NCI-H446 treated with DMSO at 0.1 percent for 48 hours (cell line): ENCODE measurements at regions not wholly inside any gene's neighbourhood (a gene's known extent, or its start where the extent isn't known, plus 50 kb on each side); places are given as distances from the start of the nearest gene placed in this dataset.
A peak's percentile ranks its signal among the peaks of the same experiment; 100 is the strongest.
"Not testable (repeated sequence)": the region's sequence is repeated elsewhere in the genome, so short reads cannot be mapped to it uniquely, and the experiment has no call there.

Experiments used
- DNase-seq: peaks from one replicate; lab custom pipeline; 2025; lab: John Stamatoyannopoulos, UW

- no peak for DNase-seq
Observed at GRCh38 chr2:61774351-61774750, 79.5 kb downstream of the FAM161A start.

GRCh38 chr2:61771904-61772845 is 81.7 kb downstream of the FAM161A start:
- no peak for DNase-seq

- DNase-seq: no peak
Observed at GRCh38 chr2:61770746-61771145, 83.1 kb downstream of the FAM161A start.

GRCh38 chr2:61770298-61770697 is 83.6 kb downstream of the FAM161A start:
- DNase-seq: no peak

- DNase-seq: no peak
Observed at GRCh38 chr2:61769093-61769675, 84.7 kb downstream of the FAM161A start.

- peak; percentile 95 for DNase-seq
Observed at GRCh38 chr2:61764035-61764800, 89.6 kb downstream of the FAM161A start.

GRCh38 chr2:61763605-61764034 is 90.2 kb downstream of the FAM161A start:
- peak; percentile 78 for DNase-seq

GRCh38 chr2:61762292-61762691 is 91.6 kb downstream of the FAM161A start:
- no peak for DNase-seq

GRCh38 chr2:61759718-61760117 is 94.1 kb downstream of the FAM161A start:
- DNase-seq: no peak

GRCh38 chr2:61759005-61759404 is 94.9 kb downstream of the FAM161A start:
- DNase-seq: no peak

GRCh38 chr2:61758159-61758558 is 95.7 kb downstream of the FAM161A start:
- DNase-seq: no peak

- no peak for DNase-seq
Observed at GRCh38 chr2:61753512-61753911, 100.3 kb downstream of the FAM161A start.

- no peak for DNase-seq
Observed at GRCh38 chr2:61750624-61751023, 103.2 kb downstream of the FAM161A start.

GRCh38 chr2:61742955-61743354 is 110.9 kb downstream of the FAM161A start:
- no peak for DNase-seq

GRCh38 chr2:61737841-61738240 is 116.0 kb downstream of the FAM161A start:
- DNase-seq: no peak

- DNase-seq: no peak
Observed at GRCh38 chr2:61736953-61737352, 116.9 kb downstream of the FAM161A start.

- DNase-seq: no peak
Observed at GRCh38 chr2:61733563-61733962, 120.3 kb downstream of the FAM161A start.

- no peak for DNase-seq
Observed at GRCh38 chr2:61732787-61733186, 121.1 kb downstream of the FAM161A start.

- no peak for DNase-seq
Observed at GRCh38 chr2:61727746-61728145, 126.1 kb downstream of the FAM161A start.

GRCh38 chr2:61726456-61727209 is 127.2 kb downstream of the FAM161A start:
- DNase-seq: no peak

GRCh38 chr2:61723364-61723763 is 130.5 kb downstream of the FAM161A start:
- DNase-seq: not testable (repeated sequence)

GRCh38 chr2:61722800-61723199 is 131.1 kb downstream of the FAM161A start:
- DNase-seq: no peak
